Right lobe of liver (tissue), 6 donors: ENCODE measurements at regions not wholly inside any gene's neighbourhood (a gene's known extent, or its start where the extent isn't known, plus 50 kb on each side); places are given as distances from the start of the nearest gene placed in this dataset.

Experiments
- ATAC-seq, 4 donors: fragments of 200-7000 bp; cut with Tn5 transposase; one replicate each; pipeline ENCODE4 v1.9.1; 2020; ENCODE audit warnings: mild to moderate bottlenecking in 4 of 4, moderate library complexity in 4 of 4
- DNase-seq, 3 donors: peaks; one replicate each; pipeline ENCODE4 v3.0.0-alpha.2; 2020
- H3K27ac ChIP-seq, 3 donors: fragments of 200-600 bp; one replicate each; pipeline ENCODE4 v1.8.0; 2022
- H3K27me3 ChIP-seq, 2 donors: fragments of 200-600 bp; one replicate each; pipeline ENCODE4 v1.8.0; 2022
- H3K36me3 ChIP-seq, 4 donors: fragments of 200-600 bp; sonication (generic) in 1 of 4; one replicate each; pipeline versions ENCODE4 v1.5.1 to v1.8.0; 2017 to 2022; ENCODE audit warnings: control low read depth in 1 of 4
- H3K4me1 ChIP-seq, 4 donors: fragments of 200-600 bp; sonication (generic) in 1 of 4; one replicate each; pipeline versions ENCODE4 v1.5.1 to v1.8.0; 2017 to 2022; ENCODE audit warnings: control low read depth in 1 of 4
- H3K4me3 ChIP-seq, 3 donors: fragments of 200-600 bp; one replicate each; pipeline ENCODE4 v1.8.0; 2022
- H3K9me3 ChIP-seq, 4 donors: fragments of 200-600 bp; sonication (generic) in 1 of 4; one replicate each; pipeline versions ENCODE4 v1.5.1 to v1.8.0; 2017 to 2022; ENCODE audit warnings: control low read depth in 1 of 4
- POLR2A ChIP-seq: fragments of 450-650 bp; IDR thresholded peaks from one replicate; pipeline ENCODE4 v1.6.1; 2017; ENCODE audit warnings: antibody characterized with exemption, mild to moderate bottlenecking
- WGBS: methylation state at CpG from one replicate; pipeline ENCODE4 v1.1.6; 2018; ENCODE audit warnings: low coverage, low lambda C conversion rate; ENCODE audit not compliant: insufficient coverage; ENCODE audit errors: missing lambda C conversion rate; 5-methylcytosine and 5-hydroxymethylcytosine counted together
- intact Hi-C, 2 donors: fragments of 100-400 bp; cut with DNase I; formaldehyde crosslinking; loops; one replicate each; pipeline versions ENCODE4 v1.11.2 to v1.14.1; 2022
- TF ChIP-seq, protein P1 (sequence below), 4 donors: fragments of 200-600 bp in 3 of 4; fragments of 450-650 bp in 1 of 4; IDR thresholded peaks; one replicate each; pipeline versions ENCODE4 v1.5.1 to v1.8.0; 2016 to 2022; ENCODE audit warnings: antibody characterized with exemption in 4 of 4, mild to moderate bottlenecking in 2 of 4
- donor health status: DM: no; HTN: yes; CAD: no.
- donor health status: DM: no; HTN: no; CAD: no.
- donor health status: DM: no; HTN: no; CAD: no.
- donor health status: DM: no; HTN: yes; CAD: no.
- donor health status: DM: no; HTN: yes; CAD: no.

DNA sequence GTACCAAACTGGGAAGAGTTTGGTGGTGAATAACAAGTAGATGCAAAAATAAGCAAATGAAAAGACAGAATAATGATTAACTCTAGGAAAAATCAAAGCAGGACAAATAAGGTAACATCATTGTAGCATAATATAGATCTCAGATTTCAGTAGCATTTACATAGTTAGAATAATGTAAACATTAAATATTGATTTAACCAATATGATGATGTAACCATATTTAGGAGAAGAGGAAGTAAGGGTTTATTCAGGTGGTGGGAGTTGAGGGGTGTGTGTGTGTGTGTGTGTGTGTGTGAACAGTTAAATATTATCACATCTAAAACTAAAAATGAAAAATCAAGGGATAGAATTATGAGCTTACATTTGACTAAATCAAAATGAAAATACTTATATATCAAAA is 143.4 kb downstream of the NPR3 start:
- ATAC-seq (no peak), DNase-seq (no peak)
- Histone ChIP-seq H3K27ac (no peak overlapping the region), H3K4me1 (no peaks in the 10 kb centered on the region), H3K36me3 (no peaks in the 10 kb centered on the region), H3K27me3 (no peaks in the 10 kb centered on the region), H3K4me3 (no peak overlapping the region), H3K9me3 (peaks cover 0 to 4% (median 2%) of the 10 kb centered on the region in 4 donors)
- TF ChIP-seq, protein P1, sequence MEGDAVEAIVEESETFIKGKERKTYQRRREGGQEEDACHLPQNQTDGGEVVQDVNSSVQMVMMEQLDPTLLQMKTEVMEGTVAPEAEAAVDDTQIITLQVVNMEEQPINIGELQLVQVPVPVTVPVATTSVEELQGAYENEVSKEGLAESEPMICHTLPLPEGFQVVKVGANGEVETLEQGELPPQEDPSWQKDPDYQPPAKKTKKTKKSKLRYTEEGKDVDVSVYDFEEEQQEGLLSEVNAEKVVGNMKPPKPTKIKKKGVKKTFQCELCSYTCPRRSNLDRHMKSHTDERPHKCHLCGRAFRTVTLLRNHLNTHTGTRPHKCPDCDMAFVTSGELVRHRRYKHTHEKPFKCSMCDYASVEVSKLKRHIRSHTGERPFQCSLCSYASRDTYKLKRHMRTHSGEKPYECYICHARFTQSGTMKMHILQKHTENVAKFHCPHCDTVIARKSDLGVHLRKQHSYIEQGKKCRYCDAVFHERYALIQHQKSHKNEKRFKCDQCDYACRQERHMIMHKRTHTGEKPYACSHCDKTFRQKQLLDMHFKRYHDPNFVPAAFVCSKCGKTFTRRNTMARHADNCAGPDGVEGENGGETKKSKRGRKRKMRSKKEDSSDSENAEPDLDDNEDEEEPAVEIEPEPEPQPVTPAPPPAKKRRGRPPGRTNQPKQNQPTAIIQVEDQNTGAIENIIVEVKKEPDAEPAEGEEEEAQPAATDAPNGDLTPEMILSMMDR (IDR thresholded peaks at IDR 0.05): no peak
- TF ChIP-seq POLR2A: no peak
- intact Hi-C loops: no loop called here

DNA sequence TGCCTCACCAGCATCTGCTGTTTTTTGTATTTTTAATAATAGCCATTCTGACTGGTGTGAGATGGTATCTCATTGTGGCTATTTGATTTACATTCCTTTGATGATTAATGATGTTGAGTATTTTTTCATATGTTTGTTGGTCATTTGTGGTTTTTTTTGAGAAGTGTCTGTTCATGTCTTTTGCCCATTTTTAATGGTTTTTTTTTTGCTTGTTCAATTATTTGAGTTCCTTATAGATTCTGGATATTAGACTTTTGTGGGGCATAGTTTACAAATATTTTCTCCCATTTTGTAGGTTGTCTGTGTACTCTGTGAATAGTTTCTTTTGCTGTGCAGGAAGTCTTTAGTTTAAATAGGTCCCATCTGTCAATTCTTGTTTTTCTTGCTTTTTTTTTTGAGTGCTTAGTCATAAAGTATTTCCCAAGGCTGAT is 148.1 kb downstream of the NPR3 start:
- intact Hi-C loops: no loop called here
- Histone ChIP-seq H3K9me3 (peaks cover 0 to 4% (median 2%) of the 10 kb centered on the region in 4 donors), H3K27me3 (no peaks in the 10 kb centered on the region), H3K4me1 (no peaks in the 10 kb centered on the region), H3K27ac (no peak overlapping the region), H3K4me3 (no peak overlapping the region), H3K36me3 (no peaks in the 10 kb centered on the region)
- TF ChIP-seq, protein P1 (IDR thresholded peaks at IDR 0.05): no peak
- TF ChIP-seq POLR2A: no peak
- DNase-seq (no peak), ATAC-seq (no peak)

DNA sequence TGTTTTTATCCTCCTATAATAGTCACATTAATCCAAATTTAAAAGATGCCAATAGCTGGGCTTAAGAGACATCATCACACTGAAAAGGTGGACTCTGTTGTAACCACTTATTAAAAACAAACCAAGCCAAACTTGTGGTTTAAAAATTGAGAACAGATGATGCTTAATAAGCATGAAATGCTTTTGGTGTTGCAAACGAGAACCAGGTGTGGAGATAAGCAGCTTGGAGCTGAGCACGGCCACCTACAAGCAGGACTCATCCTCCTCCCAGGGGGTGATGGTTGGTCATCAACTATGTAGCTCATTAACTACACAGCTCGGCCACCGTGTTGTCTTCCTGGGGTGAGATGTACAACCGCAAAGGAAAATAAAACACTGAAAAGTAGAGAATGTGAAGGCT is 154.4 kb downstream of the NPR3 start:
- intact Hi-C loops: no loop called here
- no peaks in the 10 kb centered on the region for H3K4me1 ChIP-seq
- no peak for ATAC-seq
- no peak overlapping the region for H3K27ac ChIP-seq
- H3K27me3 ChIP-seq: no peaks in the 10 kb centered on the region
- H3K36me3 ChIP-seq: no peaks in the 10 kb centered on the region
- no peak for TF ChIP-seq POLR2A
- TF ChIP-seq, protein P1 (IDR thresholded peaks at IDR 0.05): no peak
- no peak for DNase-seq
- no peak overlapping the region for H3K4me3 ChIP-seq
- WGBS: 19% methylated on average over 2 of the region's 5 CpGs
- no peaks in the 10 kb centered on the region for H3K9me3 ChIP-seq

DNA sequence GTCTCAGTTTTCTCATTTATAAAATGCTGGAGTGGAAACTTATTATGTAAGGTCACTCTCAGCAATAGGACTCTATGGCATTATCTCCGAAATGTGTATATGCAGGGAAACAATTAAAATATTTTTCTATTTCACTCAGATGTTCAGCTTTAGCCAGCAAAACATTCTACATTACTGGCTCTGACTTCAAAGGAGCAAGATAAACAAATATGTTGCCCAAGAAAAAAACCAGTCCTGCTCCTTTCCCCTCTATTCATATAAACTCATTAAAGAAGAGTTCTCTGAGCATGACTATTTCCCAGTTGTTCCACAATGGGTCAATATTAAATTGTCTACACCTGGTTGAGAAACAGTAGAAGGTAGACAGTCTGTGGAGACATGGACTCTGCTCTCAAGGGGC is 155.0 kb downstream of the NPR3 start:
- no peaks in the 10 kb centered on the region for H3K27me3 ChIP-seq
- no peaks in the 10 kb centered on the region for H3K36me3 ChIP-seq
- ATAC-seq: no peak
- H3K4me1 ChIP-seq: no peaks in the 10 kb centered on the region
- no peak overlapping the region for H3K27ac ChIP-seq
- WGBS: 75% methylated on average over 1 of the region's 1 CpG
- H3K4me3 ChIP-seq: no peak overlapping the region
- intact Hi-C loops: no loop called here
- no peak for DNase-seq
- TF ChIP-seq, protein P1 (IDR thresholded peaks at IDR 0.05): no peak
- TF ChIP-seq POLR2A: no peak
- no peaks in the 10 kb centered on the region for H3K9me3 ChIP-seq

DNA sequence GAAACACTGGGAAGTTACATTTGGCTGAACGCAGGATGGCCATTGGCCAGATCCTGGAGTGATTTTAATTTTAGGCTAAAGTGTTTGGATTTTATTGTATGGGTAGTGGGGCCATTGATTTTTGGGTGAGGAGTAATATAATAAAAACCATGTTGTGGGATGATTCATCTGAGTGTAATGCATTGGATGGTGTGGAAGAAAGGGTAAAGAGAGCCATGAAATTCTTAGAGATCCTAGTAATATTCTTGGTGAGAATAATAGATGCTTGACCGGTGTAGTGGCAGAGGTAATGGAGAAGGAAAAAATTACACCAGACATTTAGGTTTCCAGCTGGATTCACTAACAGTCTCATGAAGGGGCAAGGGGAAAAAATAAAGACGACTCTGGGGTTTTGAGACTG is 158.1 kb downstream of the NPR3 start:
- H3K4me1 ChIP-seq: no peaks in the 10 kb centered on the region
- no peak for TF ChIP-seq POLR2A
- TF ChIP-seq, protein P1 (IDR thresholded peaks at IDR 0.05): no peak
- H3K36me3 ChIP-seq: no peaks in the 10 kb centered on the region
- no peak overlapping the region for H3K27ac ChIP-seq
- H3K4me3 ChIP-seq: no peak overlapping the region
- DNase-seq (no peak), ATAC-seq (no peak)
- no peaks in the 10 kb centered on the region for H3K27me3 ChIP-seq
- intact Hi-C loops: no loop called here
- H3K9me3 ChIP-seq: no peaks in the 10 kb centered on the region
- 65% methylated on average over 3 of the region's 3 CpGs for WGBS
